Liver (tissue), 3 donors: ENCODE measurements at regions not wholly inside any gene's neighbourhood (a gene's known extent, or its start where the extent isn't known, plus 50 kb on each side); places are given as distances from the start of the nearest gene placed in this dataset.

Source experiments
- CTCF ChIP-seq: fragments of 150-350 bp; IDR thresholded peaks from 2 replicates; pipeline ENCODE4 v1.5.1; 2017; ENCODE audit warnings: improper control_type of control experiment, low read depth, low read length; ENCODE audit not compliant: missing input control
- EGR1 ChIP-seq, 2 donors: IDR thresholded peaks; 2 replicates each; pipeline ENCODE4 v1.6.1; 2016 to 2018; ENCODE audit warnings: antibody characterized with exemption in 2 of 2, low read depth in 2 of 2
- SP1 ChIP-seq: IDR thresholded peaks from 2 replicates; pipeline ENCODE4 v1.6.1; 2018; ENCODE audit warnings: antibody characterized with exemption, mild to moderate bottlenecking
- TAF1 ChIP-seq: conservative IDR thresholded peaks from 2 replicates; pipeline ENCODE4 v1.6.1; 2016; ENCODE audit warnings: antibody characterized with exemption, mild to moderate bottlenecking
- YY1 ChIP-seq: IDR thresholded peaks from 2 replicates; pipeline ENCODE4 v1.6.1; 2016; ENCODE audit warnings: antibody characterized with exemption, mild to moderate bottlenecking
- TF ChIP-seq, protein P1 (sequence below): IDR thresholded peaks from 2 replicates; pipeline ENCODE4 v1.6.1; 2016; ENCODE audit warnings: antibody characterized with exemption
- donor health status: healthy.
- donor health status: healthy.

GRCh38 chr4:177530561-177530960 is 88.3 kb upstream of the AGA start:
- TF ChIP-seq CTCF (no peak), YY1 (no peak), EGR1 (IDR thresholded peaks at IDR 0.05; ENCODE audit: low read depth in 2 of 2) (no peak), SP1 (no peak), TAF1 (no peak)
- TF ChIP-seq, protein P1, sequence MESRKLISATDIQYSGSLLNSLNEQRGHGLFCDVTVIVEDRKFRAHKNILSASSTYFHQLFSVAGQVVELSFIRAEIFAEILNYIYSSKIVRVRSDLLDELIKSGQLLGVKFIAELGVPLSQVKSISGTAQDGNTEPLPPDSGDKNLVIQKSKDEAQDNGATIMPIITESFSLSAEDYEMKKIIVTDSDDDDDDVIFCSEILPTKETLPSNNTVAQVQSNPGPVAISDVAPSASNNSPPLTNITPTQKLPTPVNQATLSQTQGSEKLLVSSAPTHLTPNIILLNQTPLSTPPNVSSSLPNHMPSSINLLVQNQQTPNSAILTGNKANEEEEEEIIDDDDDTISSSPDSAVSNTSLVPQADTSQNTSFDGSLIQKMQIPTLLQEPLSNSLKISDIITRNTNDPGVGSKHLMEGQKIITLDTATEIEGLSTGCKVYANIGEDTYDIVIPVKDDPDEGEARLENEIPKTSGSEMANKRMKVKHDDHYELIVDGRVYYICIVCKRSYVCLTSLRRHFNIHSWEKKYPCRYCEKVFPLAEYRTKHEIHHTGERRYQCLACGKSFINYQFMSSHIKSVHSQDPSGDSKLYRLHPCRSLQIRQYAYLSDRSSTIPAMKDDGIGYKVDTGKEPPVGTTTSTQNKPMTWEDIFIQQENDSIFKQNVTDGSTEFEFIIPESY = no peak
